Heart left ventricle (tissue), 16 donors: ENCODE measurements at regions not wholly inside any gene's neighbourhood (a gene's known extent, or its start where the extent isn't known, plus 50 kb on each side); places are given as distances from the start of the nearest gene placed in this dataset.
A peak's percentile ranks its signal among the peaks of the same experiment; 100 is the strongest.
"Not testable (repeated sequence)": the region's sequence is repeated elsewhere in the genome, so short reads cannot be mapped to it uniquely, and the experiment has no call there.

Experiments
- ATAC-seq, 4 donors: fragments of 200-7000 bp; cut with Tn5 transposase; one replicate each; pipeline ENCODE4 v1.9.1; 2020 to 2022; ENCODE audit warnings: moderate library complexity in 4 of 4, mild to moderate bottlenecking in 3 of 4, moderate number of reproducible peaks in 1 of 4
- DNase-seq, 5 donors: peaks; one replicate each; pipeline ENCODE4 v3.0.0-alpha.2; 2020
- H3K27ac ChIP-seq, 12 donors: fragments of 200-600 bp; sonication (generic) in 4 of 12; one replicate each; pipeline versions ENCODE4 v1.5.0 to v1.8.0; 2016 to 2022; ENCODE audit warnings: mild to moderate bottlenecking in 2 of 12
- H3K27me3 ChIP-seq, 9 donors: fragments of 200-600 bp; sonication (generic) in 2 of 9; one replicate each; pipeline versions ENCODE4 v1.5.1 to v1.8.0; 2016 to 2022; ENCODE audit warnings: mild to moderate bottlenecking in 3 of 9
- H3K36me3 ChIP-seq, 9 donors: fragments of 200-600 bp; sonication (generic) in 2 of 9; one replicate each; pipeline versions ENCODE4 v1.5.0 to v1.8.0; 2018 to 2022; ENCODE audit warnings: mild to moderate bottlenecking in 2 of 9
- H3K4me1 ChIP-seq, 12 donors: fragments of 200-600 bp; sonication (generic) in 4 of 12; one replicate each; pipeline versions ENCODE4 v1.5.0 to v1.8.0; 2016 to 2022; ENCODE audit warnings: mild to moderate bottlenecking in 3 of 12
- H3K4me3 ChIP-seq, 12 donors: fragments of 200-600 bp; sonication (generic) in 4 of 12; one replicate each; pipeline versions ENCODE4 v1.5.0 to v1.8.0; 2017 to 2022; ENCODE audit warnings: mild to moderate bottlenecking in 9 of 12, moderate library complexity in 4 of 12
- H3K9me3 ChIP-seq, 12 donors: fragments of 200-600 bp; sonication (generic) in 4 of 12; one replicate each; pipeline versions ENCODE4 v1.5.0 to v1.8.0; 2016 to 2022; ENCODE audit warnings: mild to moderate bottlenecking in 1 of 12
- WGBS, 4 donors: extraction: QIAGEN DNeasy Blood & Tissue Kit in 2 of 4; methylation state at CpG; one replicate each; pipeline versions ENCODE4 v1.1.5 to v1.1.7; 2013 to 2018; 5-methylcytosine and 5-hydroxymethylcytosine counted together
- intact Hi-C, 10 donors: fragments of 100-400 bp; cut with DNase I; formaldehyde crosslinking; loops; one replicate each; pipeline versions ENCODE4 v1.11.1 to v1.14.2; 2022
- donor health status: ischemic (EF 13 %, LVEDD 7.1; RV severe dilation, severe dysfunction).
- donor health status: healthy with polysubstance abuse.
- donor health status: DM: no; HTN: yes; CAD: no.
- donor health status: DM: no; HTN: no; CAD: no.
- donor health status: ischemic (EF 25% LVEDD 6.9; RV normal size, moderate dysfunction).
- donor health status: ischemic (EF 25% LVEDD 5.7; RV mildly dilated, moderate dysfunction).
- donor health status: healthy.
- donor health status: DM: yes; HTN: yes; CAD: no.
- donor health status: ischemic (EF 35%, LVEDD 5.7; RV mildly dilated, moderate dysfunction).
- donor health status: nonischemic (EF 11% LVEDD 7.7; RV severe dilation, severe dysfunction).
- donor health status: DM: yes; HTN: yes; CAD: no.
- donor health status: PGD.
- donor health status: ischemic (EF 29% LVEDD 5.4; RV normal size, mild dysfunction).
- donor health status: nonischemic (EF 23%, LVEDD 6.1; RV moderate dilation, normal function).

- H3K4me1 ChIP-seq, H3K4me3 ChIP-seq, H3K27me3 ChIP-seq, intact Hi-C loops, H3K27ac ChIP-seq, ATAC-seq, H3K36me3 ChIP-seq, DNase-seq, H3K9me3 ChIP-seq: not testable (repeated sequence)
- 0 to 3% (median 3%) methylated on average over 1 of the region's 2 CpGs; no CpG with 5 or more reads in 1 of the 4 donors for WGBS, 4 donors
Measured at GRCh38 chr1:145513017-145513416, 87.6 kb upstream of the NBPF20 start.

- H3K36me3 ChIP-seq, H3K4me1 ChIP-seq, DNase-seq, H3K4me3 ChIP-seq, H3K27me3 ChIP-seq, H3K9me3 ChIP-seq, H3K27ac ChIP-seq, intact Hi-C loops: not testable (repeated sequence)
- WGBS, 4 donors: no CpG with 5 or more reads among the region's 1 CpG
- ATAC-seq: peak in 3 of 4 donors; percentile 59 to 85 (median 84)
Measured at GRCh38 chr1:145508053-145508452, 82.7 kb upstream of the NBPF20 start.

DNA sequence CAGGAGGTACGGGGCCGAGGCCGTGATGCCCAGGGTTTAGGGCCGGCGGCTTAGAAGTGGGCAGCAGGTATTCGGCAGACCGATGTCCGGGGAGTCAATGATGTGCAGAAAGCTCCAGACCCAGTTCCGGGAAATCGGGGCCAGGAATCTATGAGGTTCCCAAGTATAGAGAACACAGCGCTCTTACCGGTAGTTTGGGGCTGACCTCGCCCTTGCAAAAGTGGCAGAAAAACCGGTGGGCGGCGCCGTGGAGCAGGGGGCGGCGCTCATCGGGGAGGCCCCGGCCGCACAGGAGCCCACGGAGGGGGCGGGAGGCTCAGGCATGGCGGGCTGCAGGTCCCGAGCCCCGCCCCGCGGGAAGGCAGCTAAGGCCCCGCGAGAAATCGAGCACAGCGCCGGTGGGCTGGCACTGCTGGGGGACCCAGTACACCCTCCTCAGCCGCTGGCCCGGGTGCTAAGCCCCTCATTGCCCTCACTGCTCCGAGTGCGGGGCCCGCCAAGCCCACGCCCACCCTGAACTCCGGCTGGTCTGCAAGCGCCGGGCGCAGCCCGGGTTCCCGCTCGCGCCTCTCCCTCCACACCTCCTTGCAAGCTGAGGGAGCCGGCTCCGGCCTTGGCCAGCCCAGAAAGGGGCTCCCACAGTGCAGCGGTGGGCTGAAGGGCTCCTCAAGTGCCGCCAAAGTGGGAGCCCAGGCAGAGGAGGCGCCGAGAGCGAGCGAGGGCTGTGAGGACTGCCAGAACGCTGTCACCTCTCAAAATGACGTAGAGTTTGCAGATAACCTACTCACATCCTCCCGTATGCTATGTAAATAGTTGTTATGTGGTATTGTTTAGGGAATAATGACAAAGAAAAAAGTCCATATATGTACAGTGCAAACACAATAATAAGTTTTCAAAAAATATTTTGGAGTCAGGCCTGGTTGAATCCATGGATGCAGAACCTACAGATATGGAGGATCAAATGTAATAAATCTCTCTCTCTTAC lies 80.6 kb upstream of the NBPF20 start:
- ATAC-seq: peak; percentile 22 to 77 (median 57)
- H3K9me3 ChIP-seq, H3K36me3 ChIP-seq, H3K4me3 ChIP-seq, H3K27me3 ChIP-seq, intact Hi-C loops, H3K4me1 ChIP-seq, DNase-seq, H3K27ac ChIP-seq: not testable (repeated sequence)
- WGBS, 4 donors: 21 to 78% (median 66%) methylated on average over 2 to 8 of the region's 59 CpGs

DNA sequence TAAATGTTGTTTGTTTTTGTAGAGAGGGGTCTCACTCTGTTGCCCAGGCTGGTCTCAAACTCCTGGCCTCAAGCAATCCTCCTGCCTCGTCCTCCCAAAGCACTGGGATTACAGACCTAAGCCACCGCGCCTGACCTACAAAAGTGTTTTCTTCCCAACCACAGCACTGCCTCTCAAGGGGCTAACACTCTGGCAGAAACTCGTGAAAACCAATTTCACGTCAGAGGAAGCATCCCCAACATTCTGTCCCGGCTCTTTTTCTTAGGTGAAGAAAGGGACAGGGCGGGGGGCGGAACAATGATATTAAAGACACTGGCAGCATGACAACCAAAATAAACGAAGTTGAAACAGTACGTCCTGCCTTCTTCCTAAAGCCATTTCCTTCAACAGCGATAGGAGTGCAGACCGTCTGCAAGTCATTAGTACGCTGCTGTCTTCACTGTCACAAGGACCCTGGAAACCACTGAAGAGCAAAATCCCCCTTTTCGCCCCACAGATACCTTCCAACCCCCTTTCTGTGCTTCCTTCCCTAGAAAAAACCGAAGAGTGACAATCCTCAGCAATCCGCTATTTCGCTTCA lies 79.5 kb upstream of the NBPF20 start:
- H3K4me3 ChIP-seq, DNase-seq, H3K36me3 ChIP-seq, intact Hi-C loops, H3K4me1 ChIP-seq, H3K27ac ChIP-seq, H3K27me3 ChIP-seq, H3K9me3 ChIP-seq: not testable (repeated sequence)
- peak; percentile 69 to 92 (median 81) for ATAC-seq
- WGBS, 4 donors: no CpG with 5 or more reads among the region's 17 CpGs

- H3K27ac ChIP-seq, H3K9me3 ChIP-seq, H3K4me1 ChIP-seq, ATAC-seq, DNase-seq, H3K27me3 ChIP-seq, H3K4me3 ChIP-seq, intact Hi-C loops, H3K36me3 ChIP-seq: not testable (repeated sequence)
- WGBS, 4 donors: no CpG with 5 or more reads among the region's 2 CpGs
Measured at GRCh38 chr1:145504310-145504709, 78.9 kb upstream of the NBPF20 start.

DNA sequence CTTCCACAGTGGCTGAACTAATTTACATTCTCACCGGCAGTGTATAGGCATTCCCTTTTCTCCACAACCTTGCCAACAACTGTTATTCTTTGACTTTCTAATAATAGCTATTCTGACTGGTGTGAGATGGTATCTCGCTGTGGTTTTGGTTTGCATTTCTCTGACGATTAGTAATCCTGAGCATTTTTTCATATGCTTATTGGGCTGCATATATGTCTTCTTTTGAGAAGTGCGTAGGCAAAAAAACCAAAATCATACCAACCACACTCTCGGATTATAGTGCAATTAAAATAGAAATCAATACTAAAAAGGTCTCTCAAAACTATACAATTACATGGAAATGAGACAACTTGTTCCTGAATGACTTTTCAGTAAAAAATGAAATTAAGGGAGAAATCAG lies 74.8 kb upstream of the NBPF20 start:
- H3K9me3 ChIP-seq, DNase-seq, ATAC-seq, H3K27ac ChIP-seq, intact Hi-C loops, H3K4me1 ChIP-seq, H3K36me3 ChIP-seq, H3K27me3 ChIP-seq, H3K4me3 ChIP-seq: not testable (repeated sequence)
- WGBS, 4 donors: no CpG with 5 or more reads among the region's 5 CpGs

DNA sequence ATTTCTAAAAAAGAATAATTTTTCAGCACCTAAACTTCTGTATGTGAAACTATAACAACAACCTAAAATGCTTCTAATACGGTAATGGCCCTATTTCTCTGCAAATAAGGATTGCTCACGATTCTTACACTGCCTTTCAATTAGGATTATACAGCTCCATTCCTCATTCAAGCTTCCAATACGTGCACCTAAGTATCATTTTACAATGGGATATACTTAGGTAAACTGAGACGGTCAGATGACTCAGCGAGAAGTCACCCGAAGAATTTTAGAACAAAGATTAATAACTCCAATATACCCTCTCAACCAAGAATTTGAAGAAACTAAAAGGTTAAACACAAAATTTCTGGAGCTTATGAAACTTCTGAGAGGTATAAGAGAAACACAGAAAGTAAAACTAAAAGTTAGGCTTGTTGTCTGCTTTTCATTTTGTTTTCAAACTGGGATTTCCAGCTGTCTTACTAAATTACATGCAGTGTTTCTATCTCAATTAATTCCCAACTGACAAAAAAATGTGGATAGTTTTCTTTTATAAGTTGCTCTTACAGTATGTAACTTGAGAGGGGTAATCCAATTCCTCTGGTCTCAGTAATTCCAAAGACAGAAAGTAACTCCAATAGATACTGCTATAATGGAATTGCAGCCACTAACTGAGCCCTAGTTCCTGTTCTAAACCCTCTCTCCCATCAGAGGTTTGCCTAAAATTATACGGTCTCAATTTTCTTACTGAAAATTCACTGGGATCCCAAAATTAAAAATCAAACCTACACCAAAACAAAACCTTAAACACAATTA lies 69.9 kb upstream of the NBPF20 start:
- H3K4me3 ChIP-seq, H3K36me3 ChIP-seq, DNase-seq: not testable (repeated sequence)

GRCh38 chr1:145488193-145488933 lies 63.0 kb upstream of the NBPF20 start:
- DNase-seq, ATAC-seq, H3K4me1 ChIP-seq, H3K27ac ChIP-seq, intact Hi-C loops, H3K36me3 ChIP-seq, H3K9me3 ChIP-seq: not testable (repeated sequence)
- WGBS, 4 donors: 16 to 17% methylated on average over 10 to 12 of the region's 31 CpGs; no CpG with 5 or more reads in 2 of the 4 donors
- peak overlapping the region in 3 of 12 donors; percentile 27 to 46 (median 43) for H3K4me3 ChIP-seq
- H3K27me3 ChIP-seq: peaks cover 0 to 16% (median 0%) of the 10 kb centered on the region in 9 donors

More for the DNA sequence above, 69.9 kb upstream of the NBPF20 start:
- H3K27me3 ChIP-seq, H3K4me1 ChIP-seq, ATAC-seq, H3K9me3 ChIP-seq, H3K27ac ChIP-seq, intact Hi-C loops: not testable (repeated sequence)
- WGBS, 4 donors: 74 to 81% (median 78%) methylated on average over 3 to 4 of the region's 7 CpGs

GRCh38 chr1:145487156-145487555 lies 61.8 kb upstream of the NBPF20 start:
- H3K9me3 ChIP-seq, H3K36me3 ChIP-seq, ATAC-seq, H3K27ac ChIP-seq, H3K4me1 ChIP-seq, intact Hi-C loops: not testable (repeated sequence)
- H3K4me3 ChIP-seq: peak overlapping the region in 8 of 12 donors; percentile 21 to 46 (median 30)
- peaks cover 0 to 16% (median 0%) of the 10 kb centered on the region in 9 donors for H3K27me3 ChIP-seq
- peak in 1 of 5 donors; percentile 13 for DNase-seq
- 2 to 4% (median 3%) methylated on average over 33 to 34 of the region's 36 CpGs; no CpG with 5 or more reads in 1 of the 4 donors for WGBS, 4 donors

DNA sequence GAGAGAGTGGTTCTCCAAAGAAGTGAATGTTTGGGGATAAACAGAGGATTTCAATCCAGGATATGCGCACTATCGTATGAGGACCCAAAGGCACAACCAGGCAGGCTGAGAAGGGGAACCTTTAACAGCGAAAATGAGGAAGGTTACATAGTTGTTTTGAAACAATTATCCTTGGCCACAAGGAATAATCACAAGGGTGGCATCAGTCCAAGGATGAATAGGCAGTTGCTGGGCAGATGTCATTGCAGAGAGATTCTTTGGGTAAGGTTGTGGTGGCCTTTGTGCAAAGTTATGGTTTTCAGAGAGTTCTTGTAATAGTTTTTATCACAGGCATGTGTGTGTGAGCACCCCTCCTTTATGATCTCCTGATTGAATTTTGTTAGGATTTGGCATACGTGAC lies 58.9 kb upstream of the NBPF20 start:
- H3K27me3 ChIP-seq: peaks cover 0 to 16% (median 0%) of the 10 kb centered on the region in 9 donors
- H3K36me3 ChIP-seq, DNase-seq, H3K27ac ChIP-seq, H3K4me1 ChIP-seq, H3K4me3 ChIP-seq, intact Hi-C loops, H3K9me3 ChIP-seq: not testable (repeated sequence)
- 64 to 77% (median 75%) methylated on average over 2 to 4 of the region's 4 CpGs for WGBS, 4 donors
- peak in 2 of 4 donors; percentile 34 to 45 for ATAC-seq
